ENCODE measurements at regions not wholly inside any gene's neighbourhood (a gene's known extent, or its start where the extent isn't known, plus 50 kb on each side); places are given as distances from the start of the nearest gene placed in this dataset.

DNA sequence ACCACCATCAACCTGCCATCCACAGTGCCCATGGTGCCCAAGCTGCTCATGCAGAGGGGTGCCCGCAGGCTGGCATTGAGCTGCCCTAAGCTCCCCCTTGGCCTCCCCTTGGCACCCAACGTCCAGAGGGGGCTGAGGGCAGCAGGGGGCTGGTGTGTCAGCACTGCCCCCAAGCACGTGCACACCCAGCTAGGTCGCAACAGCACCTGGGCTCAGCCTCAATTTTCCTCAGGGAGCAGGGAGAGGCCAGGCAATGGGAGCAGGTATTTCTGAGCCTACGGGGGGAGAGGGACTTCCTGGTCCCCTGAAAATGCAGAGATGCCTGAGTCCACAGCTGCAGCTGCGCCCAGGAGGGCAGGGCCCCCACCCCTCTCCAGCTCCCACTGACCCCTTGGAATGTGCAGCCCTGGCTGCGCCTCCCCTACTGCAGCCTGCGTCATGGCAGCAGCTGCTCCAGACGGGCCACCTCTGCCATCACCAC, 204.2 kb downstream of the ANKRD60 start:
- Mint-ChIP-seq H3K27me3 (ENCODE audit: insufficient read depth, low read depth, poor library complexity) (peaks cover 12% of the 10 kb centered on the region), H3K4me3 (no peak overlapping the region), H3K36me3 (ENCODE audit: low read depth) (no peaks in the 10 kb centered on the region), H3K4me1 (no peaks in the 10 kb centered on the region), H3K9me3 (no peaks in the 10 kb centered on the region), H3K27ac (no peak overlapping the region)
- TF ChIP-seq STAT1 (IDR thresholded peaks at IDR 0.05; ENCODE audit: unreplicated experiment) (no peak), ZNF331 (CRISPR knock-in tag; IDR thresholded peaks at IDR 0.05; ENCODE audit: low read depth) (no peak), JUNB (IDR thresholded peaks at IDR 0.05; ENCODE audit: unreplicated experiment) (no peak)
- TF ChIP-seq, protein P1, sequence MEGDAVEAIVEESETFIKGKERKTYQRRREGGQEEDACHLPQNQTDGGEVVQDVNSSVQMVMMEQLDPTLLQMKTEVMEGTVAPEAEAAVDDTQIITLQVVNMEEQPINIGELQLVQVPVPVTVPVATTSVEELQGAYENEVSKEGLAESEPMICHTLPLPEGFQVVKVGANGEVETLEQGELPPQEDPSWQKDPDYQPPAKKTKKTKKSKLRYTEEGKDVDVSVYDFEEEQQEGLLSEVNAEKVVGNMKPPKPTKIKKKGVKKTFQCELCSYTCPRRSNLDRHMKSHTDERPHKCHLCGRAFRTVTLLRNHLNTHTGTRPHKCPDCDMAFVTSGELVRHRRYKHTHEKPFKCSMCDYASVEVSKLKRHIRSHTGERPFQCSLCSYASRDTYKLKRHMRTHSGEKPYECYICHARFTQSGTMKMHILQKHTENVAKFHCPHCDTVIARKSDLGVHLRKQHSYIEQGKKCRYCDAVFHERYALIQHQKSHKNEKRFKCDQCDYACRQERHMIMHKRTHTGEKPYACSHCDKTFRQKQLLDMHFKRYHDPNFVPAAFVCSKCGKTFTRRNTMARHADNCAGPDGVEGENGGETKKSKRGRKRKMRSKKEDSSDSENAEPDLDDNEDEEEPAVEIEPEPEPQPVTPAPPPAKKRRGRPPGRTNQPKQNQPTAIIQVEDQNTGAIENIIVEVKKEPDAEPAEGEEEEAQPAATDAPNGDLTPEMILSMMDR (conservative IDR thresholded peaks at IDR 0.05; ENCODE audit: low read depth in 2 of 2): no peak
- Histone ChIP-seq H3K79me2 (replicated peaks; ENCODE audit: insufficient read depth) (no peaks in the 10 kb centered on the region), H3K9me2 (ENCODE audit: insufficient read depth) (no peaks in the 10 kb centered on the region), H3K4me1 (ENCODE audit: insufficient read depth) (no peaks in the 10 kb centered on the region), H4K20me1 (replicated peaks; ENCODE audit: insufficient read depth) (0 out of 2 replicates have a peak, but pooled peaks cover 4% of the 10 kb centered on the region), H3K36me3 (ENCODE audit: insufficient read depth) (no peaks in the 10 kb centered on the region), H3F3A (replicated peaks; ENCODE audit: low read depth) (no peaks in the 10 kb centered on the region), H3K27ac (ENCODE audit: low read depth) (no peak overlapping the region), H3K4me3 (no peak overlapping the region), H3K27me3 (ENCODE audit: insufficient read depth) (no peaks in the 10 kb centered on the region), H2AFZ (no peak overlapping the region), H3K4me2 (no peak overlapping the region)
- DNase-seq (ENCODE audit: low spot score) (no peak), ATAC-seq (no peak)

- no peak overlapping the region for H2AFZ ChIP-seq
- H3K36me3 ChIP-seq (ENCODE audit: insufficient read depth): no peaks in the 10 kb centered on the region
- H4K20me1 ChIP-seq (replicated peaks; ENCODE audit: insufficient read depth): 0 out of 2 replicates have a peak, but pooled peaks cover 4% of the 10 kb centered on the region
- H3K4me2 ChIP-seq: no peak overlapping the region
- no peaks in the 10 kb centered on the region for H3K4me1 ChIP-seq (ENCODE audit: insufficient read depth)
- ATAC-seq (no peak), DNase-seq (ENCODE audit: low spot score) (no peak)
- H3K4me3 Mint-ChIP-seq: no peak overlapping the region
- peaks cover 12% of the 10 kb centered on the region for H3K27me3 Mint-ChIP-seq (ENCODE audit: insufficient read depth, low read depth, poor library complexity)
- no peak overlapping the region for H3K27ac ChIP-seq (ENCODE audit: low read depth)
- H3K4me3 ChIP-seq: no peak overlapping the region
- H3K79me2 ChIP-seq (replicated peaks; ENCODE audit: insufficient read depth): no peaks in the 10 kb centered on the region
- no peaks in the 10 kb centered on the region for H3K9me2 ChIP-seq (ENCODE audit: insufficient read depth)
- no peaks in the 10 kb centered on the region for H3K4me1 Mint-ChIP-seq
- H3F3A ChIP-seq (replicated peaks; ENCODE audit: low read depth): no peaks in the 10 kb centered on the region
- no peaks in the 10 kb centered on the region for H3K9me3 Mint-ChIP-seq
- H3K36me3 Mint-ChIP-seq (ENCODE audit: low read depth): no peaks in the 10 kb centered on the region
- no peak overlapping the region for H3K27ac Mint-ChIP-seq
- H3K27me3 ChIP-seq (ENCODE audit: insufficient read depth): no peaks in the 10 kb centered on the region
- TF ChIP-seq CREB1 (CRISPR knock-in tag; IDR thresholded peaks at IDR 0.05; ENCODE audit: low read depth) (no peak), ZNF114 (CRISPR knock-in tag; IDR thresholded peaks at IDR 0.05) (no peak), JUNB (IDR thresholded peaks at IDR 0.05; ENCODE audit: unreplicated experiment) (no peak), REST (IDR thresholded peaks at IDR 0.05; ENCODE audit: unreplicated experiment) (no peak), NANOG (IDR thresholded peaks at IDR 0.05; ENCODE audit: borderline replicate concordance) (no peak), ZNF331 (CRISPR knock-in tag; IDR thresholded peaks at IDR 0.05; ENCODE audit: low read depth) (no peak)
- TF ChIP-seq, protein P1 (conservative IDR thresholded peaks at IDR 0.05; ENCODE audit: low read depth in 2 of 2): no peak
Measured at GRCh38 chr20:58023781-58024180, 204.7 kb downstream of the ANKRD60 start.
